Fibroblast of pulmonary artery (primary cell): ENCODE measurements at regions not wholly inside any gene's neighbourhood (a gene's known extent, or its start where the extent isn't known, plus 50 kb on each side); places are given as distances from the start of the nearest gene placed in this dataset.

Experiments used
- DNase-seq: peaks from one replicate; pipeline ENCODE4 v3.0.0-alpha.2; 2010; ENCODE audit warnings: low read depth
- H3K4me3 ChIP-seq: replicated peaks from 2 replicates; pipeline ENCODE4 v1.5.1; 2011; ENCODE audit warnings: low read depth, mild to moderate bottlenecking, control low read depth, low read length, moderate library complexity
- TF ChIP-seq, protein P1 (sequence below): IDR thresholded peaks from 2 replicates; pipeline ENCODE4 v1.5.1; 2011; ENCODE audit warnings: mild to moderate bottlenecking, control low read depth, low read length, inconsistent platforms; ENCODE audit errors: missing control alignments

DNA sequence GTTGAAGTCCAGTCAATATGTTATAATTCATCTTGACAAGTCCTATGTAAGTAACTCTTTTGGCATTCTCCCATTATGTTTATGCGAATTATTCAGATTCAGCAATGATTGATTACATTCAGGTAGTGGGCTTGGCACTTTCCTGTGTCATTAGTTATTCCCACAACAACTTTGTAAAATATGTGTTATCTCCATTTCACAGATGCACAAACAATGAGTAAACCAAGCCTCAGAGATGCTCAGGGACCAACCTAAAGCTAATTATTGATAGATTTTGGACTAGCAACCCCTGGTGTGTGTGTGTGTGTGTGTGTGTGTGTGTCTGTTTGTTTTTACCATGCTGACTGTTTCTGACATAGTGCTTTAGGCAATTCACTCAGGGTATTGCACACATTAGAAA, 371.1 kb upstream of the C1orf87 start:
- DNase-seq, result no peak
- no peak overlapping the region for H3K4me3 ChIP-seq
- TF ChIP-seq, protein P1, sequence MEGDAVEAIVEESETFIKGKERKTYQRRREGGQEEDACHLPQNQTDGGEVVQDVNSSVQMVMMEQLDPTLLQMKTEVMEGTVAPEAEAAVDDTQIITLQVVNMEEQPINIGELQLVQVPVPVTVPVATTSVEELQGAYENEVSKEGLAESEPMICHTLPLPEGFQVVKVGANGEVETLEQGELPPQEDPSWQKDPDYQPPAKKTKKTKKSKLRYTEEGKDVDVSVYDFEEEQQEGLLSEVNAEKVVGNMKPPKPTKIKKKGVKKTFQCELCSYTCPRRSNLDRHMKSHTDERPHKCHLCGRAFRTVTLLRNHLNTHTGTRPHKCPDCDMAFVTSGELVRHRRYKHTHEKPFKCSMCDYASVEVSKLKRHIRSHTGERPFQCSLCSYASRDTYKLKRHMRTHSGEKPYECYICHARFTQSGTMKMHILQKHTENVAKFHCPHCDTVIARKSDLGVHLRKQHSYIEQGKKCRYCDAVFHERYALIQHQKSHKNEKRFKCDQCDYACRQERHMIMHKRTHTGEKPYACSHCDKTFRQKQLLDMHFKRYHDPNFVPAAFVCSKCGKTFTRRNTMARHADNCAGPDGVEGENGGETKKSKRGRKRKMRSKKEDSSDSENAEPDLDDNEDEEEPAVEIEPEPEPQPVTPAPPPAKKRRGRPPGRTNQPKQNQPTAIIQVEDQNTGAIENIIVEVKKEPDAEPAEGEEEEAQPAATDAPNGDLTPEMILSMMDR, result no peak

DNA sequence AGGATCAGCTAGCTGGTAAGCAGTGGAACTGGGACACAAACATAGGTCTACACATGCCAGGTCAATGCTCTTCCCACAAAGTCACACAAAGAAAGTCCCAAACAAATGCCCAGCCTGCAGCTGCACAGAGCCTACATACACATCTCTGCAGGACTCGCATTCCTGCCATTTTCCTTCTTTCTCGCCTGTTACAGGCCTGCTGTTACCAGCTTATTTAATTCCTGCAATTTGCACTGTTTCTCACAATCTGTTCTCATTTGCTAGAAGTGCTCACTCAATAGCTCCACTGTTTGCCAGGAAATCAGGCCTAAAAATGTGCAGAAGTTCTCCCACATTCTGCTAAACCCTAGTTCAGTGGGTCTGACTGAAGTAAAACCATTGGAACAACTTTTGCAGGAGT, 362.6 kb upstream of the C1orf87 start:
- DNase-seq, result no peak
- no peak overlapping the region for H3K4me3 ChIP-seq
- TF ChIP-seq, protein P1, result no peak

DNA sequence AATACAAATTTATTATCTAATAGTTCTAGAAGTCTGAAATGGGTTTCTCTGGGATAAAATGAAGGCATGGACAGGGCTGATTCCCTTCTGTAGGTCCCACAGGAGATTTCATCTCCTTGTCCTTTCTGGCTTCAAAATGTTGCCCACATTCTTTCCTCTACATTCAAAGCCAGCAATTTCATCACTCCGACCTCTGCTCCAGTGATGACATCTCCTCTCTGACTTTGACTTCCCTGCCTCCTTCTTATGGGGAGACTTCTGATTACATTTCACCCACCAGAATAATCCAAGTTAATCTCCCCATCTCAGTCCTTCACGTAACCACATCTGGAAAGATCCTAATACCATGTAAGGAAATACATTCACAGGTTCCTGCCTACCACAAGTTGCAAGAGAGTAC, 358.0 kb upstream of the C1orf87 start:
- peak; percentile 54 for DNase-seq
- TF ChIP-seq, protein P1, result no peak
- no peak overlapping the region for H3K4me3 ChIP-seq

DNA sequence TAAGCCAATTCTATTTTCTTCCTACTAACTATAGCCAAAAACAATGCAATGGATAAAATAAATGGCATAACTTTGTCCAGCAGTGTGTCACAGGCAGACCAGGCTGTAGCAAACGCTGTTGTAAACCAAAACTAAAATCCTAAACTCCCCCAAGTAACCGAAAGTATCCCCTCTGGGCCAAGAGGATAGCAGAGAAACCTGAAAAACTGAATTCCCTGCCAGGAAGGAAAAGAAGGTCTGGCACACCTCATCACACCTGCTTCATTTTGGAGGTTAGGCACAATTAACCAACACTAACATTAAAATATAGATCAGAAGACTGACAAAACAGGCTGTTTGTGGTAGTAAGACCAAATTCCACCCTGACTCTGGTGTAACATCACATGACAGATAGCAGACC, 356.8 kb upstream of the C1orf87 start:
- TF ChIP-seq, protein P1, result no peak
- DNase-seq, result no peak

DNA sequence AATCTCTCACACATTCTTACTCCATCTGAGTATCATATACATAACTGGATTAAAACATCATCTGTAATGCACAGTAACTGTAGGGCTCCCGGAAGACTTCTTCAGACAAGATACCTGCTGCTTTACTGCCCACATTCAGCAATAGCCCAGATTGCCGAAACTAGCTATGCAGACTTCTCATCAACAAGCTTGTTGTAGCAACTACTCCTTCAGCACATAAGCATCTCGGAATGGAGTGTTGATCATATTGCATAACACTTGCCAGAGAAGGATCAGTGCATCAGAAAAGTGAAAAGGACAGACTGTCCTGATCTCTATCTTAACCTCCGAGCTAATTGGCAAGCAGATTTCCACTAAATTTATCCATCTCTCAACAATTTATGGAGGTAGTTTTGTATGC, 354.6 kb upstream of the C1orf87 start:
- peak; percentile 22 for DNase-seq
- H3K4me3 ChIP-seq, result no peak overlapping the region
- TF ChIP-seq, protein P1, result no peak

More for the DNA sequence above, 356.8 kb upstream of the C1orf87 start:
- H3K4me3 ChIP-seq, result no peak overlapping the region

DNA sequence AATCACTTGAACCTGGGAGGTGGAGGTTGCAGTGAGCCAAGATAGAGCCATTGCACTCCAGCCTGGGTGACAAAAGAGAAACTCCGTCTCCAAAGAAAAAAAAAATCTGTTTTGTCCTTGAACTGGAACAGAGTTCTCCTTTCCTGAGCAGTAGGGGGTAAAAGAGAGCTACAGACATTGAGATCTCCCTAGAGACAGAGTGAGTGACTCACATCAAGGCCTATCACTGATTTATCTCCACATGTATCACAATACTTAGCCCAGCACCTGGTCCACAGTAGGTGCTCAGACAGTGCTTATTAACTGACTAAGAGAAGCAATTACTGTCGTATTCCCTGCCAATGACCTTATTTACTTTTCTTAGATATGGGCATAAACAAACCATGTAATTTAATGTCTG, 354.1 kb upstream of the C1orf87 start:
- H3K4me3 ChIP-seq, result no peak overlapping the region
- TF ChIP-seq, protein P1, result no peak
- no peak for DNase-seq

DNA sequence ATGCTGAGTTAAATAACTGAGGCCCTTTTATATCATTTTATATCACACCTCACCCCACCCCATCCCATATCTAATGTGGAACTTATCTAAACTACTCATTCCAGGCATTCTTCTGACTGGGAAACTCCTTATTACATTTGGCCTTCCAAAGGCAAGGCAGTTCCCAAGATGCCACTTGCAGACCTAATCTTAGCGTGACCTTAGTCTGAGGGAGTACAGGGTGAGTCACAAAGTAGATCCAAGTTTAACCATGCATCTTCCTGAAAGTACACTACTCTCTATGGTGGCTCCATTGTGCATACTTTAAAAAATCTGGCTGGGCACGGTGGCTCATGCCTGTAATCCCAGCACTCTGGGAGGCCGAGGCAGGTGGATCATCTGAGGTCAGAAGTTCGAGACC, 353.6 kb upstream of the C1orf87 start:
- DNase-seq, result peak; percentile 56
- H3K4me3 ChIP-seq, result no peak overlapping the region
- TF ChIP-seq, protein P1, result no peak
